HCT116 (cell line): ENCODE measurements at regions not wholly inside any gene's neighbourhood (a gene's known extent, or its start where the extent isn't known, plus 50 kb on each side); places are given as distances from the start of the nearest gene placed in this dataset.

Source experiments
- ATAC-seq: fragments of 200-7000 bp; cut with Tn5 transposase; 2 replicates; pipeline ENCODE4 v1.9.1; 2020; ENCODE audit warnings: mild to moderate bottlenecking, moderate library complexity
- BruUV-seq: library from RNA; stranded (reverse); fragments of 400-500 nt; replicated peaks from 2 replicates; lab custom pipeline; 2021; lab: Mats Ljungman, UMichigan
- CTCF ChIA-PET: fragments of 300-600 bp; sonication (Branson Sonifier 250); formaldehyde crosslinking; loops from one replicate; lab custom pipeline; 2021; ENCODE audit warnings: antibody characterized with exemption; lab: Charles Lee
- POLR2A ChIA-PET: fragments of 300-600, 350-600 bp; sonication (Branson Sonifier 250); formaldehyde crosslinking; loops from one replicate; lab custom pipeline; 2021; ENCODE audit warnings: antibody characterized with exemption; lab: Charles Lee
- RAD21 ChIA-PET, 2 experiments: fragments of 300-600 bp; sonication (Branson Sonifier 250); formaldehyde crosslinking; loops; one replicate each; lab custom pipeline; 2023; ENCODE audit warnings: low total read pairs in 2 of 2; ENCODE audit not compliant: uncharacterized antibody in 2 of 2, unreplicated experiment in 2 of 2, low non-redundant PET in 1 of 2; lab: Charles Lee
- DNase-seq: peaks from one replicate; pipeline ENCODE4 v3.0.0-alpha.2; 2010; ENCODE audit warnings: low read depth, low spot score
- H2AFZ ChIP-seq: fragments of 200-600 bp; shearing (Covaris generic), sonication (generic); 2 replicates; pipeline ENCODE4 v1.6.1; 2017; ENCODE audit warnings: low read depth, mixed run types, mixed read lengths, antibody characterized with exemption, low read length; ENCODE audit not compliant: poor library complexity, severe bottlenecking
- H3K27ac ChIP-seq: 2 replicates; pipeline ENCODE4 v1.5.1; 2012; ENCODE audit warnings: low read depth, low read length
- H3K27me3 ChIP-seq: fragments of 200-600 bp; sonication (generic); 2 replicates; pipeline ENCODE4 v1.6.1; 2016; ENCODE audit warnings: mixed run types, low read length, mixed read lengths; ENCODE audit not compliant: insufficient read depth
- H3K36me3 ChIP-seq, 2 experiments: fragments of 200-500 bp in 1 of 2; fragments of 200-600 bp in 1 of 2; sonication (Bioruptor generic) in 1 of 2; sonication (generic) in 1 of 2; 2 replicates each; pipeline versions ENCODE4 v1.5.1 to v1.6.1; 2014 to 2016; ENCODE audit warnings: low read length in 2 of 2, inconsistent platforms in 1 of 2, mixed read lengths in 1 of 2, mixed run types in 1 of 2; ENCODE audit not compliant: insufficient read depth in 2 of 2, control insufficient read depth in 1 of 2
- H3K4me1 ChIP-seq, 2 experiments: fragments of 200-600 bp in 1 of 2; sonication (generic) in 1 of 2; 2 replicates each; pipeline versions ENCODE4 v1.5.1 to v1.6.1; 2012 to 2017; ENCODE audit warnings: low read length in 2 of 2, inconsistent platforms in 1 of 2, mild to moderate bottlenecking in 1 of 2, mixed read lengths in 1 of 2, mixed run types in 1 of 2, moderate library complexity in 1 of 2; ENCODE audit not compliant: insufficient read depth in 2 of 2, control insufficient read depth in 1 of 2
- H3K4me2 ChIP-seq: fragments of 200-600 bp; sonication (generic); 2 replicates; pipeline ENCODE4 v1.6.1; 2017; ENCODE audit warnings: mixed run types, low read length, mixed read lengths
- H3K4me3 ChIP-seq, 2 experiments: fragments of 200-600 bp in 1 of 2; sonication (generic) in 1 of 2; replicated peaks in 1 of 2; 2 replicates each; pipeline ENCODE4 v1.5.1; 2011 to 2016; ENCODE audit warnings: low read length in 2 of 2, control low read depth in 1 of 2, low read depth in 1 of 2, mild to moderate bottlenecking in 1 of 2, mixed read lengths in 1 of 2, mixed run types in 1 of 2
- H3K79me2 ChIP-seq: fragments of 200-600 bp; sonication (generic); 2 replicates; pipeline ENCODE4 v1.6.1; 2017; ENCODE audit warnings: mild to moderate bottlenecking, mixed run types, low read length, moderate library complexity, mixed read lengths; ENCODE audit not compliant: insufficient read depth
- H3K9ac ChIP-seq: fragments of 200-600 bp; sonication (generic); 2 replicates; pipeline ENCODE4 v1.6.1; 2016; ENCODE audit warnings: low read length, mixed read lengths
- H3K9me2 ChIP-seq: fragments of 200-600 bp; sonication (generic), shearing (Covaris generic); 2 replicates; pipeline ENCODE4 v1.6.1; 2017; ENCODE audit warnings: mixed run types, mild to moderate bottlenecking, moderate library complexity; ENCODE audit not compliant: insufficient read depth
- H3K9me3 ChIP-seq, 2 experiments: fragments of 200-500 bp in 1 of 2; fragments of 200-600 bp in 1 of 2; sonication (Bioruptor generic) in 1 of 2; sonication (generic) in 1 of 2; 2 replicates each; pipeline ENCODE4 v1.6.1; 2014 to 2017; ENCODE audit warnings: low read length in 2 of 2, mixed read lengths in 2 of 2, inconsistent platforms in 1 of 2, low read depth in 1 of 2, mild to moderate bottlenecking in 1 of 2, mixed run types in 1 of 2, moderate library complexity in 1 of 2; ENCODE audit not compliant: control insufficient read depth in 1 of 2, insufficient read depth in 1 of 2
- H4K20me1 ChIP-seq: fragments of 200-600 bp; sonication (generic), shearing (Covaris generic); 2 replicates; pipeline ENCODE4 v1.6.1; 2017; ENCODE audit warnings: mixed run types, mild to moderate bottlenecking, moderate library complexity; ENCODE audit not compliant: insufficient read depth
- ATF3 ChIP-seq: IDR thresholded peaks from 2 replicates; pipeline ENCODE4 v1.6.1; 2012
- CEBPB ChIP-seq: IDR thresholded peaks from 2 replicates; pipeline ENCODE4 v1.6.1; 2012; ENCODE audit warnings: low read depth
- CTCF ChIP-seq, 3 experiments: fragments of 200-600 bp in 1 of 3; sonication (generic) in 1 of 3; IDR thresholded peaks in 2 of 3; conservative IDR thresholded peaks in 1 of 3; 2 replicates each; pipeline ENCODE4 v1.5.1; 2012 to 2017; ENCODE audit warnings: low read depth in 2 of 3, low read length in 2 of 3, antibody characterized with exemption in 1 of 3, borderline replicate concordance in 1 of 3, control low read depth in 1 of 3, mild to moderate bottlenecking in 1 of 3, mixed read lengths in 1 of 3, mixed run types in 1 of 3, moderate library complexity in 1 of 3; ENCODE audit not compliant: insufficient read depth in 1 of 3
- EGR1 ChIP-seq: IDR thresholded peaks from 2 replicates; pipeline ENCODE4 v1.6.1; 2012; ENCODE audit warnings: low read depth
- ELF1 ChIP-seq: IDR thresholded peaks from 2 replicates; pipeline ENCODE4 v1.6.1; 2012; ENCODE audit warnings: low read depth, borderline replicate concordance
- EZH2phosphoT487 ChIP-seq: fragments of 200-600 bp; IDR thresholded peaks from 2 replicates; pipeline ENCODE4 v1.6.1; 2018; ENCODE audit warnings: antibody characterized with exemption, borderline replicate concordance
- FOSL1 ChIP-seq: IDR thresholded peaks from 2 replicates; pipeline ENCODE4 v1.6.1; 2012; ENCODE audit warnings: low read depth
- JUND ChIP-seq: IDR thresholded peaks from 2 replicates; pipeline ENCODE4 v1.6.1; 2012
- MAX ChIP-seq: IDR thresholded peaks from 2 replicates; pipeline ENCODE4 v1.6.1; 2012
- POLR2A ChIP-seq: IDR thresholded peaks from 2 replicates; pipeline ENCODE4 v1.7.0; 2011; ENCODE audit warnings: borderline replicate concordance; ENCODE audit not compliant: insufficient read depth, insufficient read length; ENCODE audit errors: extremely low read depth
- POLR2AphosphoS5 ChIP-seq: IDR thresholded peaks from 2 replicates; pipeline ENCODE4 v1.6.1; 2011; ENCODE audit warnings: mild to moderate bottlenecking, low read depth, low read length, moderate library complexity
- RAD21 ChIP-seq: IDR thresholded peaks from 2 replicates; pipeline ENCODE4 v1.6.1; 2012; ENCODE audit warnings: low read depth, mild to moderate bottlenecking
- REST ChIP-seq: IDR thresholded peaks from 2 replicates; pipeline ENCODE4 v1.6.1; 2012; ENCODE audit warnings: low read depth
- SIN3A ChIP-seq: IDR thresholded peaks from 2 replicates; pipeline ENCODE4 v1.6.1; 2012; ENCODE audit warnings: low read depth
- SP1 ChIP-seq: IDR thresholded peaks from 2 replicates; pipeline ENCODE4 v1.6.1; 2012; ENCODE audit warnings: low read depth
- SRF ChIP-seq: IDR thresholded peaks from 2 replicates; pipeline ENCODE4 v1.6.1; 2012; ENCODE audit warnings: low read depth
- YY1 ChIP-seq: IDR thresholded peaks from 2 replicates; pipeline ENCODE4 v1.6.1; 2011; ENCODE audit warnings: low read length, low read depth, moderate library complexity, mild to moderate bottlenecking; ENCODE audit not compliant: insufficient replicate concordance; ENCODE audit errors: extremely low read depth
- ZBTB33 ChIP-seq: IDR thresholded peaks from 2 replicates; pipeline ENCODE4 v1.6.1; 2011; ENCODE audit warnings: mild to moderate bottlenecking, low read length, moderate library complexity; ENCODE audit not compliant: insufficient replicate concordance; ENCODE audit errors: extremely low read depth
- ZFX ChIP-seq: fragments of 450-650 bp; IDR thresholded peaks from 2 replicates; pipeline ENCODE4 v1.6.1; 2017
- intact Hi-C: fragments of 100-400 bp; cut with micrococcal nuclease; formaldehyde crosslinking; loops from 2 replicates; pipeline ENCODE4 v1.10.0; 2022

GRCh38 chr14:84029246-84029645 is 1500.7 kb upstream of the FLRT2 start:
- BruUV-seq: no TSS peak
- Histone ChIP-seq H3K36me3 (no peaks in the 10 kb centered on the region), H3K9ac (no peak overlapping the region), H3K4me1 (no peaks in the 10 kb centered on the region), H3K27me3 (no peaks in the 10 kb centered on the region)
- no peak for DNase-seq
- ATAC-seq: no peak
- TF ChIP-seq RAD21 (no peak), ELF1 (no peak), SP1 (no peak), REST (no peak), JUND (no peak), YY1 (no peak), SIN3A (no peak), MAX (no peak), EZH2phosphoT487 (no peak), EGR1 (no peak), FOSL1 (no peak), ATF3 (no peak), ZBTB33 (no peak), POLR2A (no peak), ZFX (no peak), CEBPB (no peak), POLR2AphosphoS5 (no peak), CTCF (IDR thresholded peaks at IDR 0.05 in 2 of 3, conservative IDR thresholded peaks at IDR 0.05 in 1 of 3; ENCODE audit: borderline replicate concordance in 1 of 3, insufficient read depth in 1 of 3, low read depth in 2 of 3, low read length in 2 of 3) (no peak), SRF (no peak)
- TF ChIP-seq, all 23 proteins: peak for 0
- intact Hi-C loops: no loop called here
- Histone ChIP-seq H3K79me2 (no peaks in the 10 kb centered on the region), H3K27ac (no peak overlapping the region), H3K9me2 (no peaks in the 10 kb centered on the region), H4K20me1 (no peaks in the 10 kb centered on the region), H2AFZ (no peak overlapping the region), H3K9me3 (peaks cover under 1 to 20% of the 10 kb centered on the region in 2 experiments; a peak in 3 of 4 replicates), H3K4me3 (no peak overlapping the region), H3K4me2 (no peak overlapping the region)
- RAD21 ChIA-PET: no interaction called here
- CTCF ChIA-PET: no interaction called here
- POLR2A ChIA-PET: no interaction called here
